Stomach (tissue), 4 donors: ENCODE measurements at regions not wholly inside any gene's neighbourhood (a gene's known extent, or its start where the extent isn't known, plus 50 kb on each side); places are given as distances from the start of the nearest gene placed in this dataset.

ENCODE experiments used
- EP300 ChIP-seq: sonication (generic); formaldehyde crosslinking; IDR thresholded peaks from one replicate; pipeline ENCODE4 v1.6.1; 2017; ENCODE audit warnings: antibody characterized with exemption
- TF ChIP-seq, protein P1 (sequence below), 7 experiments: fragments of 450-650 bp in 4 of 7; fragments of 200-600 bp in 3 of 7; sonication (generic) in 3 of 7; IDR thresholded peaks; one replicate each; pipeline ENCODE4 v1.5.1; 2016 to 2019; ENCODE audit warnings: antibody characterized with exemption in 7 of 7, control low read depth in 2 of 7, mild to moderate bottlenecking in 1 of 7

- TF ChIP-seq, protein P1, sequence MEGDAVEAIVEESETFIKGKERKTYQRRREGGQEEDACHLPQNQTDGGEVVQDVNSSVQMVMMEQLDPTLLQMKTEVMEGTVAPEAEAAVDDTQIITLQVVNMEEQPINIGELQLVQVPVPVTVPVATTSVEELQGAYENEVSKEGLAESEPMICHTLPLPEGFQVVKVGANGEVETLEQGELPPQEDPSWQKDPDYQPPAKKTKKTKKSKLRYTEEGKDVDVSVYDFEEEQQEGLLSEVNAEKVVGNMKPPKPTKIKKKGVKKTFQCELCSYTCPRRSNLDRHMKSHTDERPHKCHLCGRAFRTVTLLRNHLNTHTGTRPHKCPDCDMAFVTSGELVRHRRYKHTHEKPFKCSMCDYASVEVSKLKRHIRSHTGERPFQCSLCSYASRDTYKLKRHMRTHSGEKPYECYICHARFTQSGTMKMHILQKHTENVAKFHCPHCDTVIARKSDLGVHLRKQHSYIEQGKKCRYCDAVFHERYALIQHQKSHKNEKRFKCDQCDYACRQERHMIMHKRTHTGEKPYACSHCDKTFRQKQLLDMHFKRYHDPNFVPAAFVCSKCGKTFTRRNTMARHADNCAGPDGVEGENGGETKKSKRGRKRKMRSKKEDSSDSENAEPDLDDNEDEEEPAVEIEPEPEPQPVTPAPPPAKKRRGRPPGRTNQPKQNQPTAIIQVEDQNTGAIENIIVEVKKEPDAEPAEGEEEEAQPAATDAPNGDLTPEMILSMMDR (IDR thresholded peaks at IDR 0.05), result no peak
- TF ChIP-seq EP300, result no peak
These were observed 891.4 kb downstream of the TFAP2A start for GRCh38 chr6:9523462-9523861.
